Calu3 (cell line): ENCODE measurements at regions not wholly inside any gene's neighbourhood (a gene's known extent, or its start where the extent isn't known, plus 50 kb on each side); places are given as distances from the start of the nearest gene placed in this dataset.

Experiments used
- BruUV-seq: library from RNA; stranded (reverse); fragments of 400-500 nt; replicated peaks from 2 replicates; lab custom pipeline; 2021; lab: Mats Ljungman, UMichigan
- CTCF ChIA-PET: fragments of 300-600 bp; sonication (Branson Sonifier 250); formaldehyde crosslinking; loops from one replicate; lab custom pipeline; 2022; ENCODE audit warnings: antibody characterized with exemption; lab: Charles Lee
- DNase-seq: peaks from one replicate; pipeline ENCODE4 v3.0.0; 2022
- H3K27ac Mint-ChIP-seq: one replicate; pipeline ENCODE4 v1.8.0; 2022; ENCODE audit warnings: mixed read lengths; ENCODE audit not compliant: unreplicated experiment
- H3K27me3 Mint-ChIP-seq: one replicate; pipeline ENCODE4 v1.8.0; 2022; ENCODE audit warnings: mixed read lengths; ENCODE audit not compliant: unreplicated experiment
- H3K36me3 Mint-ChIP-seq: one replicate; pipeline ENCODE4 v1.8.0; 2022; ENCODE audit warnings: mild to moderate bottlenecking, moderate library complexity, mixed read lengths; ENCODE audit not compliant: insufficient read depth, unreplicated experiment
- H3K4me1 Mint-ChIP-seq: one replicate; pipeline ENCODE4 v1.8.0; 2022; ENCODE audit warnings: mild to moderate bottlenecking, low read depth, mixed read lengths; ENCODE audit not compliant: unreplicated experiment
- H3K4me3 Mint-ChIP-seq: one replicate; pipeline ENCODE4 v1.8.0; 2022; ENCODE audit warnings: mild to moderate bottlenecking, low read depth, moderate library complexity, mixed read lengths; ENCODE audit not compliant: unreplicated experiment
- H3K9me3 Mint-ChIP-seq: one replicate; pipeline ENCODE4 v1.8.0; 2022; ENCODE audit warnings: low read depth, mixed read lengths; ENCODE audit not compliant: unreplicated experiment
- intact Hi-C: fragments of 100-400 bp; cut with micrococcal nuclease; formaldehyde crosslinking; loops from one replicate; pipeline ENCODE4 v1.10.0; 2022; ENCODE audit not compliant: unreplicated experiment
- TF ChIP-seq, protein P1 (sequence below): fragments of 200-600 bp; IDR thresholded peaks from one replicate; pipeline ENCODE4 v1.8.0; 2022; ENCODE audit warnings: antibody characterized with exemption; ENCODE audit not compliant: unreplicated experiment

DNA sequence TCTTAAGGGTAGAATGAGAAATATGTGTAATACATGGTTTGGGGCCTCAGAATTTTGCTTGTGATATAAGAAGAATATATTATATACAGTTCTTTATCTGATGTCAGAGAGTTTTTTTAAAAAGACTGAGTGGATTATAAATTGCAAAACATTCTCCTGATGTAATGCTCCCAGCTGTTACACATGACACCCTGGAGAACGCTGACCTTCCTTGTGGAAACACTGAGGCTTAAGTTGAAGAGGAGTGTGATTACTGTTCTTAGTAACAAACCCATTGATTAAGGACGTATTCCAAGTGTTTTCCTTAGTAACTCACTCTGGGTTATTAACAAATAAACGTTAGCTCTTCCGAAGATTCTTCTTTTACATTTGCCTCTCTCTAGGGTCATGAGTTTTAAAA lies 1069.3 kb upstream of the CNTNAP5 start:
- no TSS peak for BruUV-seq

DNA sequence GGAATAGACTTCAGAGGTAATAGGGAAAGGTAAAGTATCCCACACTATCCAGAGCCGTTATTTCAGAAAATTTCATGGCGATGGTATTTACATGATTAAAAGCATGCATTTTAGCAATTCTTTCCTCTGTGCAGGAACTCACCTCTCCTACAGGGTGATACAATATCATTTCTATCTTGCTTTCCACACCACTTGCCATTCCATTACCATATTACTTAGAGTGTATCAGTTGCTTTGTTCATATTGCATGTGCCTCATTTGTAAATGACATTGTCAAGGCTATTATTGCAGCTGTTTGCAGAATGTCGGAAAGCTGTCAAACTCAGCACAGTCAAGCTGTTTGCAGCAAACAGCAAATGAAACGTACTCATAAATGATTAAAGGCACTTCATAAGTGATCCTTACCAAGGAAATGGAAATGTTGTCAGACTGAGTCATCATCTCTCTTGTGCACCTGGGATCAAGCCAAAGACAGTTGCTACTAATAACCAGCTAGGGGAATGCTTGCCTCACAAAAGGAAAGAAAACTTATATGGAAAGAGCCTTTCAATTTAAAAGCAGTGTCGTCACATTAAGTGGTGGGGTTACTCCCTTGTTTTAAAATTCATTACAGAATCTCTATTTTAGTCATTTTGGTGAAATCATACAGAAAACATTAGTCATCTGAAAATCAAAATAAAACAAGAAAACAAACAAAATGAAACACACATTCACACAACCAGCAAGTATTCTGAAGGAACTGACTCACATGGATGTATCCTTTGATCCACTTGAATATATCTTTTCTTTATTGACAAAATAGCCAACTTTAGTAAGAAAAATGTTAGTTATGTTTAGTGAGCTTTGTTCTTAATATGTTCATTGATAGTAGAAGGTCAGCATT lies 1064.1 kb upstream of the CNTNAP5 start:
- Mint-ChIP-seq H3K4me1 (no peaks in the 10 kb centered on the region), H3K9me3 (peaks cover 2% of the 10 kb centered on the region), H3K27ac (no peak overlapping the region), H3K27me3 (no peaks in the 10 kb centered on the region), H3K36me3 (no peaks in the 10 kb centered on the region), H3K4me3 (no peak overlapping the region)
- TF ChIP-seq, protein P1, sequence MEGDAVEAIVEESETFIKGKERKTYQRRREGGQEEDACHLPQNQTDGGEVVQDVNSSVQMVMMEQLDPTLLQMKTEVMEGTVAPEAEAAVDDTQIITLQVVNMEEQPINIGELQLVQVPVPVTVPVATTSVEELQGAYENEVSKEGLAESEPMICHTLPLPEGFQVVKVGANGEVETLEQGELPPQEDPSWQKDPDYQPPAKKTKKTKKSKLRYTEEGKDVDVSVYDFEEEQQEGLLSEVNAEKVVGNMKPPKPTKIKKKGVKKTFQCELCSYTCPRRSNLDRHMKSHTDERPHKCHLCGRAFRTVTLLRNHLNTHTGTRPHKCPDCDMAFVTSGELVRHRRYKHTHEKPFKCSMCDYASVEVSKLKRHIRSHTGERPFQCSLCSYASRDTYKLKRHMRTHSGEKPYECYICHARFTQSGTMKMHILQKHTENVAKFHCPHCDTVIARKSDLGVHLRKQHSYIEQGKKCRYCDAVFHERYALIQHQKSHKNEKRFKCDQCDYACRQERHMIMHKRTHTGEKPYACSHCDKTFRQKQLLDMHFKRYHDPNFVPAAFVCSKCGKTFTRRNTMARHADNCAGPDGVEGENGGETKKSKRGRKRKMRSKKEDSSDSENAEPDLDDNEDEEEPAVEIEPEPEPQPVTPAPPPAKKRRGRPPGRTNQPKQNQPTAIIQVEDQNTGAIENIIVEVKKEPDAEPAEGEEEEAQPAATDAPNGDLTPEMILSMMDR, result no peak
- no peak for DNase-seq
- intact Hi-C loops, result no loop called here
- no TSS peak for BruUV-seq
- CTCF ChIA-PET, result interaction anchor here (1.1 kb wide), 1 partner anchor 10 kb away, joined by 3 read pairs; no protein-coding TSS in a partner anchor

More for the DNA sequence above, 1069.3 kb upstream of the CNTNAP5 start:
- CTCF ChIA-PET, result no interaction called here
- no peak for DNase-seq
- no peaks in the 10 kb centered on the region for H3K36me3 Mint-ChIP-seq
- H3K9me3 Mint-ChIP-seq, result peaks cover 8% of the 10 kb centered on the region
- TF ChIP-seq, protein P1, result no peak
- no peaks in the 10 kb centered on the region for H3K4me1 Mint-ChIP-seq
- H3K27ac Mint-ChIP-seq, result no peak overlapping the region
- intact Hi-C loops, result no loop called here
- H3K27me3 Mint-ChIP-seq, result no peaks in the 10 kb centered on the region
- no peak overlapping the region for H3K4me3 Mint-ChIP-seq

- no peak for DNase-seq
- BruUV-seq, result no TSS peak
- Mint-ChIP-seq H3K4me1 (no peaks in the 10 kb centered on the region), H3K9me3 (peaks cover 9% of the 10 kb centered on the region), H3K4me3 (no peak overlapping the region), H3K27ac (no peak overlapping the region), H3K36me3 (no peaks in the 10 kb centered on the region), H3K27me3 (no peaks in the 10 kb centered on the region)
- CTCF ChIA-PET, result no interaction called here
- TF ChIP-seq, protein P1, result no peak
- intact Hi-C loops, result no loop called here
Observed at GRCh38 chr2:122966461-122966860, 1058.6 kb upstream of the CNTNAP5 start.

DNA sequence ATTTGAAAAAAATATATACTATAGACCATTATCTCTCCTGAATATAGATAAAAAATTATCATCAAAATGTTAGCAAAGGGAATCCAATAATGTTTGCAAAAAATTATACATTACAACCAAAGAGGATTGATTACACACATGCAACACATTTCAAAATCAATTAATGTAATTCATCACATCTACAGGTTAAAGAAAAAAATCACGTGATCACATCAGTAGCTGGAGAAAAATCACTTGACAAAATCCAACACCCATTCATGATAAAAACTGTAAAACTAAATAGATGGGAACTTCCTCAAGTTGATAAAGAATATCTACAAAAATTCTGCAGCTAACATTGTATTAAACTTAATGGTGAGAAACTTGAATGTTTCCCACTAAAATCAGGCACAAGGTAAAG lies 1047.5 kb upstream of the CNTNAP5 start:
- Mint-ChIP-seq H3K9me3 (peaks cover 2% of the 10 kb centered on the region), H3K27ac (no peak overlapping the region), H3K27me3 (no peaks in the 10 kb centered on the region), H3K4me1 (no peaks in the 10 kb centered on the region), H3K36me3 (no peaks in the 10 kb centered on the region), H3K4me3 (no peak overlapping the region)
- no peak for DNase-seq
- intact Hi-C loops, result no loop called here
- CTCF ChIA-PET, result no interaction called here
- no TSS peak for BruUV-seq
- TF ChIP-seq, protein P1, result no peak
